C4-2B (cell line): ENCODE measurements at regions not wholly inside any gene's neighbourhood (a gene's known extent, or its start where the extent isn't known, plus 50 kb on each side); places are given as distances from the start of the nearest gene placed in this dataset.

ENCODE experiments used
- H3K27ac ChIP-seq: fragments of 450-650 bp; 2 replicates; pipeline ENCODE4 v1.5.1; 2017
- ZFX ChIP-seq: fragments of 450-650 bp; IDR thresholded peaks from 2 replicates; pipeline ENCODE4 v1.6.1; 2017
- TF ChIP-seq, protein P1 (sequence below): fragments of 450-650 bp; conservative IDR thresholded peaks from 2 replicates; pipeline ENCODE4 v1.5.1; 2017; ENCODE audit warnings: mild to moderate bottlenecking

DNA sequence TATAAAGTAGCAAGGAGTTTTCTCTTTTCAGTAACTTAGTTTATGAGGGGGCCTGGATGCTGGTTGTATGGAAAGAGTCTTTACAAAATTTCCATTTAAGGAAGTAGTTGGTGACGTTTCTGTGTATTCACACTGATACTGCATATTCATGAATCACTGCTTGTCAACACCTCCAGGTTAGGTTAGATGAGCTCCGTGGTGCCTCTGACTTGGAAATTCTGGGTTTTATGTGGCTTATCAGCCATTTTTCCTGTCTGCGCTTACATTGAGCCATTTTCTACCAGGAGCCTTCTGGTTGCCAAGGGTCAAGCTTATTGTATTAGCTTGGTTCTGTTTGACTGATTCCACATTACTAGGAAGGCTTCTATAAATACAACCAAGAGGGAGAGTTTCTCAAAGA lies 128.3 kb downstream of the SLC28A3 start:
- TF ChIP-seq ZFX: no peak
- TF ChIP-seq, protein P1, sequence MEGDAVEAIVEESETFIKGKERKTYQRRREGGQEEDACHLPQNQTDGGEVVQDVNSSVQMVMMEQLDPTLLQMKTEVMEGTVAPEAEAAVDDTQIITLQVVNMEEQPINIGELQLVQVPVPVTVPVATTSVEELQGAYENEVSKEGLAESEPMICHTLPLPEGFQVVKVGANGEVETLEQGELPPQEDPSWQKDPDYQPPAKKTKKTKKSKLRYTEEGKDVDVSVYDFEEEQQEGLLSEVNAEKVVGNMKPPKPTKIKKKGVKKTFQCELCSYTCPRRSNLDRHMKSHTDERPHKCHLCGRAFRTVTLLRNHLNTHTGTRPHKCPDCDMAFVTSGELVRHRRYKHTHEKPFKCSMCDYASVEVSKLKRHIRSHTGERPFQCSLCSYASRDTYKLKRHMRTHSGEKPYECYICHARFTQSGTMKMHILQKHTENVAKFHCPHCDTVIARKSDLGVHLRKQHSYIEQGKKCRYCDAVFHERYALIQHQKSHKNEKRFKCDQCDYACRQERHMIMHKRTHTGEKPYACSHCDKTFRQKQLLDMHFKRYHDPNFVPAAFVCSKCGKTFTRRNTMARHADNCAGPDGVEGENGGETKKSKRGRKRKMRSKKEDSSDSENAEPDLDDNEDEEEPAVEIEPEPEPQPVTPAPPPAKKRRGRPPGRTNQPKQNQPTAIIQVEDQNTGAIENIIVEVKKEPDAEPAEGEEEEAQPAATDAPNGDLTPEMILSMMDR: no peak

DNA sequence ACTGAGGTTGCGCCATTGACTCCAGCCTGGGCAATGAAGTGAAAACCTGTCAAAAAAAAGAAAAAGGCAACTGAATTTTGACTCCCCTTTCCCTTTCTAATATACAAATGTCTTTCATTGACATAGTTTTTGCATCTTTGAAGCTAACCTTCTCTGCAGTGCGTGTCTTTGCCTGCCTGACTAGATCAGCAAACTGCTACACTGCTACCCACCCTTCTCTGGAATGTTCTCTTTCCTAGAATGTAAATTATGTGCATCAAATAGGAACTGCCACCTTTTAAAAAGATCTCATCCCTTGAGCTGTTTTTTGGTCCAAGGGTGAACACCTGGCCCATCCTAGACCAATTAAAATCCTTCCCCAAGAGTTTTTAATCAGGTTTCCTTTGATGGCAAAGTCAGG lies 127.6 kb downstream of the SLC28A3 start:
- H3K27ac ChIP-seq: no peak overlapping the region
- TF ChIP-seq, protein P1: no peak
- no peak for TF ChIP-seq ZFX

More for the DNA sequence above, 128.3 kb downstream of the SLC28A3 start:
- H3K27ac ChIP-seq: no peak overlapping the region

DNA sequence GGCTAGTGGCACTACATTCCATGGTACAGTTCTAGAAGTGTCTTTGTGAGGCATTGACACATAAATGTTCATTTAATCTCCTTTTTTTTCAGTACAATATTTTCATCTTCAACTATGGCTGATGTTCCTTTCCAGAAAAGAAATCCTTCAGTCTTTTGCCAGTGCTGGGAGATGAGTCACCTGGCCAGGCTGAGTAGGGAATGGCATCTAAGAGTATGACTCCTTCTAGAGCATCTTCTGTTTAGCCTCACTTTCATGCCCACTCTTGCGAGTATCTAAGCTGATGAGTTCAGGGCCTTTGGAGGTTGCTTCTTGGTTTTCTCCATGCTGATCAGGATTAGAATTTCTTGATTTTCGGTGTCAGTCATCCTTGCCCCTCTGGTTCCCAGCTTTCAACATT lies 124.4 kb downstream of the SLC28A3 start:
- TF ChIP-seq ZFX: no peak
- TF ChIP-seq, protein P1: no peak
- no peak overlapping the region for H3K27ac ChIP-seq

DNA sequence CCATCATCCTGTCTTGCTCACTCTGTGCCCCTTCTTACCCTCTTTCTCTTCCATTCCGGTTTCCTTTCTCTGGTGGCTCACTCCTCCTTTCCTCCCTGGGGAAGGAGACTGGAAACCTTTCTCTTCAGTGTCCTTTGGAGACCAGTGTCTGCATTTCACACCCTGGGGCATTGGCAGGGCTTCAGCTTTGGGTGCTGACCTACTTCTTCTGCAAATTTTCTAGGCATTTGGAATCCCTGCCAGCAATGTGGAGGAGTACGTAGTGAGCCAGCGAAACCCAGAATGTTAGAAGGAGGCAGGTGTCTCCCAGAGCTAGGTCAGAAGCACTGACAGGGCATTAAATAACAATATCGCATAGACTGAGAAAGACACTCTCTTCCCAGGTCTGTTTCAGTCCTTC lies 122.2 kb downstream of the SLC28A3 start:
- H3K27ac ChIP-seq: no peak overlapping the region
- no peak for TF ChIP-seq ZFX
- TF ChIP-seq, protein P1: no peak

DNA sequence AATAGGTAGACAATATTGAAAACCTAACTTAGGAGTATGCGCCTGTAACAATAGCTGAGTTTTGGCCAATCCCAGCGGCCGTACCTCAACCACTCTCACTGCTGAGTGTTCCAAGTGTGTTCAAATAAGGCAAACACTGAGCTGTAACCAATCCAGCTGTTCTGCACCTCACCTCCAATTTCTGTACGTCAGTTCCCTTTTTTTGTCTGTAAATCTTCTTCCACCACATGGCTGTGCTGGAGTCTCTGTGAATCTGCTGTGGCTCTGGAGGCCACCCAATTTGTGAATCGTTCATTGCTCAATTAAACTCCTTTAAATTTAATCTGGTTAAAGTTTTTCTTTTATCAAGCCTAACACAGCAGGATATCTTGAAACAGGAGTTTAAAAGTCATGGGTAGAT lies 116.3 kb downstream of the SLC28A3 start:
- no peak overlapping the region for H3K27ac ChIP-seq
- TF ChIP-seq ZFX: no peak
